Activated T-cell treated with anti-CD3 and anti-CD28 coated beads for 24 hours (primary cell): ENCODE measurements at regions not wholly inside any gene's neighbourhood (a gene's known extent, or its start where the extent isn't known, plus 50 kb on each side); places are given as distances from the start of the nearest gene placed in this dataset.

Source experiments
- DNase-seq: peaks from one replicate; pipeline ENCODE4 v3.0.0-alpha.2; 2020; ENCODE audit warnings: low read depth

- no peak for DNase-seq
Measured at GRCh38 chr18:10033016-10033399, 119.2 kb downstream of the VAPA start.

- DNase-seq = no peak
Measured at GRCh38 chr18:10035281-10035991, 121.6 kb downstream of the VAPA start.

DNA sequence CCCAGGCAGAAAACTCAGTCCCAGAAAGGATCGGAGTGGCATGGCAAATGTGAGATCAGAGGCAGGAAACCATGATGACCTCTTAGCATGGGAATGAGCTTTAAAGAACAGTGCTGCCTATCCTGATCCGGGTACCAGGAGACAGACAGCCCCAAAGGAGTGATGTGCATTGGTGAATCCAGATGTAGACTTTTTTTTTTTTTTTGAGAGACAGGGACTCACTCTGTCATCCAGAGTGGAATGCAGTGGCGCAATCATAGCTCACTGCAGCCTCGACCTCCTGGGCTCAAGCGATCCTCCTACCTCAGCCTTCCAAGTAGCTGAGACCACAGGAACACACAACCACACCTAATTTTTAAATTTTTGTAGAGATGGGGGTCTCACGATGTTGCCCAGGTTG lies 122.7 kb downstream of the VAPA start:
- DNase-seq = no peak

DNA sequence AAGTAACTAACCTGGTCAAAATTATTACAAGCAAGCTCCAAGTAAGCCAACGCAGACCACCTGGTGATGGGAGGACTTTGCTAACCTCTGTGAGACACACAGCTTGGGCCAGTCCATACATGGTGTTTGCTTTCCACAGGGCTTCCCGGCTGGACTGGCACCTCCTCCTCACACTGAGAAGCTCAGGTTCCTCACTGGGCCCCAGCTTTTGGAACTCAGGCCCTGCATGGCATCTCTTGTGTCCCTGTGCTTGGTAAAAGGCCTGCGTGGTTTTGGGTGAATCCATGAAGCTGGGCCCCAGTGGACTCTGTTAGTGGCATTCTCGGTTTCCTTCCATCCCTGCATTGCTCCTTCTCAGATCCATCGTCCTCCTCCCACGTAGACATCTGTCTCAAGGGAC lies 123.4 kb downstream of the VAPA start:
- no peak for DNase-seq

- DNase-seq = no peak
Measured at GRCh38 chr18:10038268-10038667, 124.5 kb downstream of the VAPA start.

- DNase-seq = no peak
Measured at GRCh38 chr18:10040287-10041011, 126.6 kb downstream of the VAPA start.

GRCh38 chr18:10041180-10041579 lies 127.4 kb downstream of the VAPA start:
- no peak for DNase-seq

GRCh38 chr18:10042492-10042891 lies 128.7 kb downstream of the VAPA start:
- no peak for DNase-seq

DNA sequence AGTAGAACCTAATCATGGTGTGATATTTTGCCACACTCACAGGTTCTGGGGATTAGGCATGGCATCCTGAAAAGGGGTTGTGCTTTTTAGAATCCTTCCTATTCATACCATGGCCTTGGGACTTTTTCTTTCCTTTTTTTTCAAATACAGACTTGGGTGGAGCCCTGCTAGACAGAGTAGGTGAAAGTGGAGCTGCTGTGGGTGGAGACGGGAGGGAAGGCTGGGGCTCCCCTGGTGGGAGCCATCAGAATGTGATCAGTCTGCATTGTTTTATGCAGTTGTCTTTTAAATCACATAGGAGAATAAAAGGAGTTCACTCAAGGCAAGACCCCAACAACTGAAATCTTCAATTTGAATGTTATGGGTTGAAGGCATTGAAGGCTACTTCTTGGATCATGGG lies 130.2 kb downstream of the VAPA start:
- no peak for DNase-seq

DNA sequence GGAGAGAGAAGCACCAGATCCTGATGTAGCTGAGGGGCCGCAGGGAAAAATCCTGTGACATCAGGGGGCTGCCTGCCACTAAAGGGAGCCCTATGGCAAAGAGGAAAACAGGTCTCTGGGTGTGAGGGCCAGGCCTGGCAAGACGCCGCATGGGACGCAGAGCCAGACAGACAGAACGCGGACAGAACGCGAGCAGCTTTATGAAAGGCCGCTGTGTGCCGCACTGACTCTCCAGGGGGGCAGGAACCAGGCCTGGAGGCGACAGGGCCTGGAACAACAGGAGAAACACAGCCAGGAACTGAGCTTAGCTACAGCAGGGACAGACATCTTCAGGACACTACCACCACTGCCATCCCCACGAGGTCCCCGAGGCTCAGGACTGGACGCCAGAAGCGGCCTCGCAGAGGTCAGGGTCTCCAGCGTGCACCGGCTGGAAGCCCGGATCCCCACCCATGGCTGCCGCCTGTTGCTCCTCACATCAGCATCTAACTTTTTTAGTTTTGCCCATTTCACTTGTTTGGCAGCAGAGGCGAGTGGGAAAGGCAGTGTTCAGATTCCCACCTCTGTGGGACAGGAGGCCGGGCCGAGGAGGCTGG lies 131.6 kb downstream of the VAPA start:
- DNase-seq = no peak

- DNase-seq = no peak
Measured at GRCh38 chr18:10046178-10046807, 132.5 kb downstream of the VAPA start.

DNA sequence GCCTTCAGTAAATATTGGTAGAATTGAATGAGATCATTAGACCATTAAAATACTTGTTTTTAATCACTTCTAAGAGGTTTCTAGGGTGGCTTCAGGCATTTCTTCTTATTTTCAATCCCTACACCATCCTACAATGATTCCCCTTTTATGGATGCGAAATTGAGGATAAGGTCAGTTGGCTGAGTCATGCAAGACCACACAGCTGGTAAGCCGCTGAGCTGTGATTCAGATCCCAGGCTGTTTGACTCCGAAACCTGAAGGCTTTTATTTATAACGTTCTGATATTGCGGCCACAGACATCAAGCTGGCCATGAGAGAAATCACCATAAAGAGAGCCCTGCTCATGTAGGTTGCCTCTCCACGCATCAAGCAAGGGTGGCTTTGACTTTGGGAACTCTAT lies 133.4 kb downstream of the VAPA start:
- no peak for DNase-seq

DNA sequence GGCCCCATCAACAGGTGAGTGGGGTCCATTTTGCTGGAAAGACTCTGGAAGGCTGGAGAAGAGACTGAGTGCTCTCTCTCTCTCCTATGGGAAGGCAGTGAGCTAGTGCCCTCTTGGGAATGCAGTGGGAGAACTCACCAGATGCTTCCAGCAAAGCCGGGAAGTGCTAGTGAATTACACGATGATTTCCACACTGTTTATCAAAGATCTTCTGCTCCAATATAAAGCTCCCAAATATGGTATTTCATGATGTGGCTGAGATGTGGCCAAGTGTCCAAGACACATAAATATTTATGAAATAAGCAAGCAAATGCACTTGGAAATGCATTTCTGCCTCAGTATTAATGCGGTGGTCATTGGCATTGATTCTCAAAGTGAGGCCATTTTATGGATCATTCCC lies 135.9 kb downstream of the VAPA start:
- no peak for DNase-seq

GRCh38 chr18:10050956-10051355 lies 137.1 kb downstream of the VAPA start:
- DNase-seq = no peak

DNA sequence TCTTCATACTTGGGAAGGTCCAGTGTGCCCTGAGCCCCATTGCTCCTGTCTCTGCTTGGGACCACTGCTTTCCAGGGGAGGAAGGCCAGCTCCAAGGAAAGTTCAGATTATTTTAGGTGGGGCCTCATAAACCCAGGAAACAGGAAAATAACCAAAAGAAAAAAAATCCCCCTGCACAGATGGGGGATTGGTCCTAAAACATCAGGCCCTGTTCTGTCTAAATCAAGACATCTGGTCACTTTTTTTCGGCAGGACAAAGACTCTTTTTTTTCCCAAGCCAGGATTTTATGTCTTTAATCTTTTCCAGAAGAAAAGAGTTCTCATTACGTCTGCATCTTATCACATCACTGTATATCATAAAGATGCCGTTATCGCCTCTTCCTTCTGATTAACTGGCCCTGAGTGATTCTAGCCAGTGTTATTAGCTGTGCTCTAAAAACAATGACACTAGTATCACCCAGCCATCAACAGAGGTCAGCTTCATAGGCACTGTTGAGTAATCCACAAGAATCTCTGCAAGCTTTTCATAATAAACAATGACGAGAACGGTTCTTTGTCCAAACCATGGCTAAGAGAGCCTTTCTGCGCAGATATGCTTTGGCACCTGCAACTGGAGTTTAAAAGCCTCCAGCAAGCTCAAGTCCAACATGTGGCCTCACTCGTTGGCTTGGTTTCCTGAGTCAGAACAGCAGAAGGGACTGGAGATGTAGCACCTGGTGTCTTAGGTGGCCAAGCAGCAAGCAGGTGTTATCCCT lies 138.2 kb downstream of the VAPA start:
- no peak for DNase-seq

DNA sequence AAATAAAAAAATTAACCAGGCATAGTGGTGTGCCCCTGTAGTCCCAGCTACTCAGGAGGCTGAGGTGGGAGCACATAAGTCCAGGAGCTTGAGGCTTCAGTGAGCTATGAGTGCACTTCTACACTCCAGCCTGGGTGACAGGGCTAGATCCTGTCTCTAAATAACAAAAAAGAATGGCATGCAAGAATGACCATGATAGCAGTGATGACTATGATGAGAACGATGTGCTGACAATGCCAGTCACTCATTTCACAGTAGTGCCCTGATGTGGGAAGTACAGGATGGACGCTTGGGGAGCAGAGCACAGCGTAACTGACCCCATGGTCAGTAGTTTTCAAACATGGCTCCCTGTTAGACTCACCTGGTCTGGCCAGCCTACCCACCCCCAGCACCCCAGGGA lies 139.1 kb downstream of the VAPA start:
- no peak for DNase-seq

- no peak for DNase-seq
Measured at GRCh38 chr18:10053861-10054260, 140.0 kb downstream of the VAPA start.

GRCh38 chr18:10054366-10054765 lies 140.6 kb downstream of the VAPA start:
- DNase-seq = no peak

DNA sequence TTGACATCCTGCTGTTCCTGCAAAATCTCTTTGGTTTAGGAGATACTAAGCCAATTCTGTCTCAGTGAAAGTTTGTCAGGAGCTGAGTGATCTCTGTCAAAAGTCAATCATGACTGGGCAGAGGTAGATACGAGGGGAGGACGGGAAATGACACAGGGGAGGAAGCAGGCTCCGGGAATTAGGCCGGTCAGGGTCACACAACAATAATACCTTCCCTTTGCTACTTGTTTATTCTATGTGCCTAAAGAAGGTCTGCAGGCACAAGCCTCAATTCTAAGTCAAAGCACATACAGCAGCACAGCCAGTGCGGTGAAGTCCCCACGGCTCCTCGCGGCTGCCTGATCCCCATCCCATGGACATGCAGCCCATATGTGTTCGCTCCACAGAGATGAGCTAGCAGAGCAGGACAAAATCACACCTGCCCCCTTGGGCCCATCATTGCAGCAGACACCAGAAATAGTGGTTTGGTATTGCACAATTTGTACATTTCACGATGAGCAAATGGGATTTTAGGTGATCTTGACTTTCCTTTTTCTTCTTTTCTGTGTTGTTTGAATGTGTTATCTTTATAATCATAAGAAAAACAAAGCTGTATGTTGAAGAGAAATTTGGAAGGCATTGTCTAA lies 141.4 kb downstream of the VAPA start:
- DNase-seq = no peak

GRCh38 chr18:10056506-10056905 lies 142.7 kb downstream of the VAPA start:
- DNase-seq = no peak

GRCh38 chr18:10057401-10057893 lies 143.6 kb downstream of the VAPA start:
- DNase-seq = no peak
